MM.1S (cell line): ENCODE measurements at regions not wholly inside any gene's neighbourhood (a gene's known extent, or its start where the extent isn't known, plus 50 kb on each side); places are given as distances from the start of the nearest gene placed in this dataset.

ENCODE experiments used
- DNase-seq: peaks from one replicate; pipeline ENCODE4 v3.0.0-alpha.2; 2015
- H2AFZ ChIP-seq: fragments of 300-600 bp; sonication (generic); 2 replicates; pipeline ENCODE4 v1.6.0; 2016; ENCODE audit warnings: antibody characterized with exemption, low read length
- H3F3A ChIP-seq: fragments of 300-600 bp; sonication (generic); 2 replicates; pipeline ENCODE4 v1.6.1; 2016; ENCODE audit warnings: mild to moderate bottlenecking, antibody characterized with exemption, low read length, moderate library complexity, mixed read lengths; ENCODE audit not compliant: insufficient read depth
- H3K27ac ChIP-seq: fragments of 300-600 bp; sonication (generic); 2 replicates; pipeline ENCODE4 v1.5.1; 2016; ENCODE audit warnings: mild to moderate bottlenecking, low read length
- H3K27me3 ChIP-seq: fragments of 300-600 bp; sonication (generic); replicated peaks from 2 replicates; pipeline ENCODE4 v1.6.0; 2016; ENCODE audit warnings: low read length; ENCODE audit not compliant: insufficient read depth
- H3K36me3 ChIP-seq: fragments of 300-600 bp; sonication (generic); replicated peaks from 2 replicates; pipeline ENCODE4 v1.6.1; 2016; ENCODE audit warnings: mild to moderate bottlenecking, low read length, mixed read lengths; ENCODE audit not compliant: insufficient read depth
- H3K4me1 ChIP-seq: fragments of 300-600 bp; sonication (generic); 2 replicates; pipeline ENCODE4 v1.6.1; 2016; ENCODE audit warnings: low read length, mixed read lengths
- H3K4me2 ChIP-seq: fragments of 300-600 bp; sonication (generic); 2 replicates; pipeline ENCODE4 v1.6.0; 2016; ENCODE audit warnings: low read depth, low read length
- H3K4me3 ChIP-seq: fragments of 300-600 bp; sonication (generic); 2 replicates; pipeline ENCODE4 v1.5.1; 2016; ENCODE audit warnings: low read length, mixed read lengths
- H3K79me2 ChIP-seq: fragments of 300-600 bp; sonication (generic); 2 replicates; pipeline ENCODE4 v1.6.1; 2016; ENCODE audit warnings: mixed run types, low read length, mixed read lengths
- H3K9ac ChIP-seq: fragments of 300-600 bp; sonication (generic); 2 replicates; pipeline ENCODE4 v1.6.1; 2016; ENCODE audit warnings: low read length, mixed read lengths
- H3K9me2 ChIP-seq: fragments of 300-600 bp; sonication (generic); replicated peaks from 2 replicates; pipeline ENCODE4 v1.6.1; 2016; ENCODE audit warnings: mild to moderate bottlenecking, low read length, mixed read lengths; ENCODE audit not compliant: insufficient read depth
- H3K9me3 ChIP-seq: fragments of 300-600 bp; sonication (generic); replicated peaks from 2 replicates; pipeline ENCODE4 v1.6.1; 2016; ENCODE audit warnings: mild to moderate bottlenecking, low read length, mixed read lengths; ENCODE audit not compliant: insufficient read depth
- H4K20me1 ChIP-seq: fragments of 300-600 bp; sonication (generic); 2 replicates; pipeline ENCODE4 v1.6.1; 2016; ENCODE audit warnings: mild to moderate bottlenecking, low read length, moderate library complexity, mixed read lengths; ENCODE audit not compliant: insufficient read depth
- EZH2 ChIP-seq: fragments of 300-600 bp; sonication (generic); optimal IDR thresholded peaks from 2 replicates; pipeline ENCODE3; 2017; ENCODE audit warnings: low read depth, mild to moderate bottlenecking, antibody characterized with exemption, low read length, mixed read lengths
- EZH2phosphoT487 ChIP-seq: fragments of 300-600 bp; sonication (generic); IDR thresholded peaks from 2 replicates; pipeline ENCODE4 v1.6.1; 2018; ENCODE audit warnings: antibody characterized with exemption, low read length
- TF ChIP-seq, protein P1 (sequence below): fragments of 300-600 bp; sonication (generic); IDR thresholded peaks from 2 replicates; pipeline ENCODE4 v1.5.1; 2016; ENCODE audit warnings: antibody characterized with exemption, low read length, mixed read lengths

DNA sequence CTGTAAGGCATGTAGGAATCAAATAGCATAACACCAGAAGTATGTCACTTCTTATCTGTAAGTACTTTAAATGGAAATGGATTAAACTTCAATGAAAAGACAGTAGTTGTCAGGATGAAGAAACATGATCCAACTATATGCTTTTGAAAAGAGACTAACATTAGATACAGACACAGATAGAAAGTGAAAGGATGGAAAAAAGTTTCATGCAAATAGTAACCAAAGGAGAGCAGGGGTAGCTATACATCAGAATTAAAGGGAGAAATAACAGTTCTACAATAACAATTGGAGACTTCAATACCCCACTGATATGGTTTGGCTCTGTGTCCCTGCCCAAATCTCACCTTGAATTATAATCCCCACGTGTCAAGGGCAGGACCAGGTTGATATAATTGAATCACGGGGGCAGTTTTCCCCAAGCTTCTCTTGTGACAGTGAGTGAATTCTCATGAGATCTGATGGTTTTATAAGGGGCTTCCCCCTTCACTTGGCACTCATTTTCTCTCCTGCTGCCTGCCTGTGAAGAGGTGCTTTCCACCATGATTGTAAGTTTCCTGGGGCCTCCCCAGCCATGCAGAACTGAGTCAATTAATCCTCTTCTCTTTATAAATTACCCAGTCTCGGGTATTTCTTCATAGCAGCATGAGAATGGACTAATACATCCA, 205.4 kb upstream of the CDH2 start:
- Histone ChIP-seq H3F3A (no peaks in the 10 kb centered on the region), H3K9me3 (no peaks in the 10 kb centered on the region), H3K27me3 (no peaks in the 10 kb centered on the region), H4K20me1 (no peaks in the 10 kb centered on the region), H3K4me1 (no peaks in the 10 kb centered on the region), H3K4me2 (no peak overlapping the region), H3K9ac (no peak overlapping the region), H3K4me3 (no peak overlapping the region), H2AFZ (no peak overlapping the region), H3K79me2 (no peaks in the 10 kb centered on the region), H3K9me2 (no peaks in the 10 kb centered on the region), H3K27ac (no peak overlapping the region), H3K36me3 (no peaks in the 10 kb centered on the region)
- no peak for TF ChIP-seq EZH2phosphoT487
- no peak for TF ChIP-seq EZH2
- TF ChIP-seq, protein P1, sequence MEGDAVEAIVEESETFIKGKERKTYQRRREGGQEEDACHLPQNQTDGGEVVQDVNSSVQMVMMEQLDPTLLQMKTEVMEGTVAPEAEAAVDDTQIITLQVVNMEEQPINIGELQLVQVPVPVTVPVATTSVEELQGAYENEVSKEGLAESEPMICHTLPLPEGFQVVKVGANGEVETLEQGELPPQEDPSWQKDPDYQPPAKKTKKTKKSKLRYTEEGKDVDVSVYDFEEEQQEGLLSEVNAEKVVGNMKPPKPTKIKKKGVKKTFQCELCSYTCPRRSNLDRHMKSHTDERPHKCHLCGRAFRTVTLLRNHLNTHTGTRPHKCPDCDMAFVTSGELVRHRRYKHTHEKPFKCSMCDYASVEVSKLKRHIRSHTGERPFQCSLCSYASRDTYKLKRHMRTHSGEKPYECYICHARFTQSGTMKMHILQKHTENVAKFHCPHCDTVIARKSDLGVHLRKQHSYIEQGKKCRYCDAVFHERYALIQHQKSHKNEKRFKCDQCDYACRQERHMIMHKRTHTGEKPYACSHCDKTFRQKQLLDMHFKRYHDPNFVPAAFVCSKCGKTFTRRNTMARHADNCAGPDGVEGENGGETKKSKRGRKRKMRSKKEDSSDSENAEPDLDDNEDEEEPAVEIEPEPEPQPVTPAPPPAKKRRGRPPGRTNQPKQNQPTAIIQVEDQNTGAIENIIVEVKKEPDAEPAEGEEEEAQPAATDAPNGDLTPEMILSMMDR: no peak
- no peak for DNase-seq

DNA sequence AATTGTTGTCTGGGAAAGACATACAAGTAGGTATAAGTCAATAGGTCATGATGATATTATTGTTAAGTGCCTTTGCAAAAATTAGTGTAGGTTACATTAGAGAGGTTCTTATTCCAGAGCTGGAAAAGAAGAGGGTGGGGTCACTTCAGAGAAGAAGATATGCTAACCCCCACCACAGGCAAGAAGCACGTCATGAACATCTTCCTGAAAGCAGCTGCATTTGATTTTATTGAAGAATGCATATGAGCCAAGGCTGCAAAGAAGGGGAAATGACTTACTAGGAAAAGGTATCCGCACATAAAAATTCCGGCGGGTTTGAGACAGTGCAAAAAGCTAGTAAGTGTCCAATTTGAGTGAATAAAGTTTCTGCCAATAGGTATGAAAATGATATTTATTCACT, 195.3 kb upstream of the CDH2 start:
- no peaks in the 10 kb centered on the region for H3K9me2 ChIP-seq
- TF ChIP-seq EZH2phosphoT487 (no peak), EZH2 (no peak)
- TF ChIP-seq, protein P1: no peak
- H3K4me2 ChIP-seq: no peak overlapping the region

DNA sequence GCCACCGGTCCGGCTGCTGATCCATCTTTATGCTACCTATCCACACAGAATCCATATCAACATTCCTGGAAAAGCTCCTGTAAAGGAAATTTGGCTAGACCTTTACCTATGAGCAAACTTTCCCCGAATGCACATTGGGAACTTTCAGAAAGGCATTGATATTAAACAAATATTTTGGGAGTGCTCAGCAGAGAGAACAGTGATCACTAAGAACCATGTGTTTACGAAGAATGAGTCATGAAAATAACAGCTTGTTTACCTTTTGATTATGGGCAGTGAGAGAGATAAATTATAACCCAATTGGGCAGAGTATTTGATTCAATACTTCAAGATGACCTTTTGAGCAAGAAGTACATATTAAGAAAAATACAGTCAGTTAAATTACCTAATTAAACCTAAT, 189.7 kb upstream of the CDH2 start:
- Histone ChIP-seq H3F3A (no peaks in the 10 kb centered on the region), H2AFZ (no peak overlapping the region), H3K79me2 (no peaks in the 10 kb centered on the region), H3K4me2 (no peak overlapping the region), H4K20me1 (no peaks in the 10 kb centered on the region), H3K4me3 (no peak overlapping the region), H3K9me2 (no peaks in the 10 kb centered on the region), H3K36me3 (no peaks in the 10 kb centered on the region), H3K27ac (no peak overlapping the region), H3K9me3 (no peaks in the 10 kb centered on the region), H3K27me3 (no peaks in the 10 kb centered on the region), H3K4me1 (no peaks in the 10 kb centered on the region), H3K9ac (no peak overlapping the region)
- no peak for DNase-seq
- TF ChIP-seq EZH2phosphoT487: no peak
- TF ChIP-seq, protein P1: no peak
- no peak for TF ChIP-seq EZH2

More for the DNA sequence above, 195.3 kb upstream of the CDH2 start:
- H3K79me2 ChIP-seq: no peaks in the 10 kb centered on the region
- no peak overlapping the region for H3K27ac ChIP-seq
- no peaks in the 10 kb centered on the region for H3K9me3 ChIP-seq
- H3K36me3 ChIP-seq: no peaks in the 10 kb centered on the region
- H3K27me3 ChIP-seq: no peaks in the 10 kb centered on the region
- no peaks in the 10 kb centered on the region for H3F3A ChIP-seq
- no peaks in the 10 kb centered on the region for H3K4me1 ChIP-seq
- no peak for DNase-seq
- no peak overlapping the region for H3K9ac ChIP-seq
- H4K20me1 ChIP-seq: no peaks in the 10 kb centered on the region
- H2AFZ ChIP-seq: no peak overlapping the region
- no peak overlapping the region for H3K4me3 ChIP-seq
